ENCODE measurements at regions not wholly inside any gene's neighbourhood (a gene's known extent, or its start where the extent isn't known, plus 50 kb on each side); places are given as distances from the start of the nearest gene placed in this dataset.

DNA sequence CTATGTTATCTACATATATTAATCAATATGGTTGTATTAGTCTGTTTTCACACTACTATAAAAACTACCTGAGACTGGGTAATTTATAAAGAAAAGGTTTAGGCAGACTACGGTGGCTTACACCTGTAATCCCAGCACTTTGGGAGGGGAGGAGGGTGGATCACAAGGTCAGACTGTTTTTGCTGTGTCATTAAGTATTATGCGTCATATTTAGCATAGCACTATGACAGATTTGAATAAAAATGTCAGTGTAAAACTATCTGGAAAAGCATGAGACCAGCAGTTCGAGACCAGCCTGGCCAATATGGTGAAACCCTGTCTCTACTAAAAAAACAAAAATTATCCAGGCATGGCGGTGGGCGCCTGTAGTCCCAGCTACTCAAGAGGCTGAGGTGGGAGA, 209.7 kb upstream of the ARHGAP24 start:
- DNase-seq (ENCODE audit: low spot score), result no peak

DNA sequence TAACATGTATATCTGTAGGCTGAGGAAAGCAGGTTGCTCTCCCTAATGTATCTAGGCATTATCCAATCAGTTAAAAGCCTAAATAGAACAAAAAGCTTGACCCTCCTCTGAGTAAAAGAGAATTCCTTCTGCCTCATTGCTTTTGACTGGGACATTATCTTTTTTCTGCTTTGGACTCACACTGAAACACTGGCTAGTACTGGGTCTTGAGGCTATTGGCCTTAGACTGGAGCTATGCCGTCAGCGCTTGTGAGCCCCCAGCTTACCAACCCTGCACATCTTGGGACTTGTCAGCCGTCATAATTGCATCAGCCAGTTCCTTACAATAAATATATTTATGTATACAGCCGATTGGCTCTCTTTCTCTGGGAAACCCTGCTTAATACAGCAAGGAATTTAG, 206.8 kb upstream of the ARHGAP24 start:
- no peak for DNase-seq (ENCODE audit: low spot score)

DNA sequence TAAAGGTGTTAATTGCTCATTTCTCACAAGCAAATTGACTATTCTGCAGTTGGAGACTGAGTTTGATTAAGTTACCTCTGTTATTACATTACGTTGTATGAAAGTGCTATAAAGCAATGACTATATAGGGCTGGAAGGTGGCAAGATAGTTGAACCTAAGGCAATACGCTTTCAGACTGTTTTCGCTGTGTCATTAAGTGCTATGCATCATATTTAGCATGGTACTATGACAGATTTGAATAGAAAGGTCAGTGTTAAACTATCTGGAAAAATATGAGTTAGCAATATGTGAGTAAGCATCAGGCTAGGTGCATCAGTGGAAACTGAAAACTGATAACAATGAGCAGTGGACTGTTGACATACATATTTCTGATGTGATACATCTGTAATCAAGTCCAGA, 206.0 kb upstream of the ARHGAP24 start:
- no peak for DNase-seq (ENCODE audit: low spot score)

DNA sequence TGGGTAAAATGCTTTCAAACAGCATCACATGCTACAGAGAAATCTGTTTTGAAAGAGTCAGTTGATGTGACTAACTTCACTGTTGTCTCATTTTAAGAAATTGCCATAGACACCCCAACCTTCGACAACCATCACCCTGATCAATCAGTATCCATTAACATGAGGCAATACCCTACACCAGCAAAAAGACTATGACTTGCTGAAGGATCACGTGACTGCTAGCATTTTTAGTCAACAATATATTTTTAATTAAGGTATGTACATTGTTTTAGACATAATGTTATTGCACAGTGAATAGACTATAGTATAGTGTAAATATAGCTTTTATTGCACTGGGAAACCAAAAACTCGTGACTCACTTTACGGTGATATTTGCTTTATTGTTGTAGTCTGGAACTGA, 200.0 kb upstream of the ARHGAP24 start:
- no peak for DNase-seq (ENCODE audit: low spot score)

DNA sequence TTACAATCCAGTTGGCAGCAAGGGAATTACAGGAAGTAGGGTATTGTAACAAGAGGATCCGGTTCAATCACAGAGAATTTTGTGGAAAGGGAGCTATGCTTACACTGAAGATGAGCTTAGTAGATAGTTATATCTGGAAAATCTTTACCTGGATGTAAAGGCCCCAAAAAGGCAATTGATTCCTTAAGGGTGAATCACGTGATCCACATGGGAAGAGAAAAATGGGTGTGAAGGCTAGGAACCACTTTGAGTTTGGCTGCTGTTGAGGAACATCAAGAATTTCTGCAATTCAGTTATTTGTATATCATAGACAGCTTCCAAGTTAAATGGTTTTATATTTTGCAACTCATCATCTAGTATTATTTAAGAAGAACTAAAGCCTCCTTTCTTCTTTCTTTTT, 194.0 kb upstream of the ARHGAP24 start:
- no peak for DNase-seq (ENCODE audit: low spot score)

DNA sequence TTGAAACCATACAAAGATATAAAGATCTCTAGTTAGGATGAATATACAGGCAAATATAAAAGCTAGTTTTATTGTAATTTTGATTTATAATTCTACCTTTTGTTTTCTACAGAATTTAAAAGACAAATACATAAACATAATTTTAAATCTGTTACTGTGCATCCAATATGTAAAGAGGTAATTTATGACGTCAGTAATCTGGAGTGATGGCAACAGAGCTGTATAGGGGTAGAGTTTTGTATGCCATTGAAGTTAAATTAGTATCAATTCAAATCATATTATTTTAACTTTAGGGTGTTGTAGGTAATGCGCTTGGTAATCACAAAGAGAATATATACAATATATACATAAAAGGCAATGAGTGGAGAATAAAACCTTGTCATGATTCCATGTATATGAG, 183.7 kb upstream of the ARHGAP24 start:
- no peak for DNase-seq (ENCODE audit: low spot score)

DNA sequence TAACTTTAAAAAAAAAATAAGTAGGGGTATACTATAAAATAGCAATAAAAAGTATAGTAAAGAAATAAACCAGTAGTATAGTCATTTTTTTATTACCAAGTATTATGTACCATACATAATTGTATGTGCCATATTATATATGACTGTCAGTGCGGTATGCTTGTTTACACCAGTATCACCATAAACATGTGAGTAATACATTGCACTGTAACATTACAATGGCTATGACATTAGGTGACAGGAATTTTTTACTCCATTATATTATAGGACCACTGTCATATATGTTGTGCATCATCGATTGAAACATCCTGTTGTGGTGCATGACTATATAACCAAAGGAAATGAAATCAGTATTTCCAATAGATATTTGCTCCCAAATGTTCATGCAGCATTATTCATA, 176.9 kb upstream of the ARHGAP24 start:
- DNase-seq (ENCODE audit: low spot score), result no peak

DNA sequence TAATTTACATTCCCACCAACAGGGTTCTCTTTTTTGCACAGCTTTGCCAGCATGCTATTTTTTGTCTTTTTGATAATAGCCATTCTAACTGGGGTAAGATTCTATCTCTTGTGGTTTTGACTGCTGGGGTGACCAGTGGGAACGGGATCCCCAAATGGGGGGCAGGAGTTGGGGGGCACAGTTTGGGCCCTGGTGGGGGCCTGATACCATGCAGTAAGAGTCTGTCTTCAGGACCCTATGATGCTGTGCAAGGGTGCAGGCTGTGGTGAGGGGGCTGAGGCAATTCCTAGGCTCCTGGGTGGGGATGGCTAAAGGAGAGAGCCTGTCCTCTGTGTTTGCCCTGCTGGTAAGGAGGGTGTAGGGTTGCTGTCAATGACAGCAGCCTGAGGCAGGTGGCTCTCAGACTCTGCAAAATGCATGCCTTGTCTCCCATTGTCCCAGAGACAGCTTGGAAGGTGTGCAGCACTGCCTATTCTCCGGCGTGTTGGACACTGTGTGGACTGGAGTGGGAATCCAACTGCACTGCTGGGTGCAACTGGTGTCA, 172.7 kb upstream of the ARHGAP24 start:
- no peak for DNase-seq (ENCODE audit: low spot score)

DNA sequence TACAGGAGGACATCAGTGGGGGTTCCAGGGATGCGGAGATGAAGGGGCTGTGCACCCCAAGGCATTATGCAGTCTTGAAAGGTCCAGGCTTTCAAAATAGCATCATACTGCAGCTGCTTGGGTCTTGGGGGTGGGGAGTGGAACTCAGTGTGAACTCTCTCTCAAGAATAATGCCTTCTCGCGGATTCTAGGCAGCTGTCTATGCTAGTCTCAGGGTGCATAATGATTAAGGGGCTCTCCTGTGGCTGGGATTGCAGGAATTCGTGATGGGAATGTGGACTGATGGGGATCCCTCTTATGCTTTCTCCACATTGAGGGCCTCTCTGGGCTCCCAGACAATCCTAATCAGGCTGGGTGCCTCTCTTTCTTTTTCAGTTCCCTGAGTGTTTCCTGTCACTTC, 172.2 kb upstream of the ARHGAP24 start:
- no peak for DNase-seq (ENCODE audit: low spot score)

DNA sequence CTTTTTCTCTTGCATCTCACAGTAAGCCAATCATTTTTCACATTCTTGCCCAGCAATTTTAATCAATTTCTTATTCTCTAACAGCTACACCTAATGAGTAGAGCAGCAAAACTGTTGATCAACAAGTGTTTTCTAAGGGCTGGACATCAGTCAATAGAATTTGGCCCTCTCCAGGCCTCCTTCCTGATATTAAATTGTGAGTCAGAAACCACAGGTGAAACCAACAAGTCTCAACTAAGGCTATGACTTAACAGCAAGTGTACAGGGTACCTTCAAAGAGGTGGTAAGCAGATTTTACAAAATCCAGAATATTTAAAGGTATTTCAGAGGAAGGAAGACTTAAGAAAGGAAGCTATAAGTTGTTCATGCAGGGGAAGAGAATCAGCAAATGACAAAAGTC, 156.5 kb upstream of the ARHGAP24 start:
- DNase-seq (ENCODE audit: low spot score), result no peak

DNA sequence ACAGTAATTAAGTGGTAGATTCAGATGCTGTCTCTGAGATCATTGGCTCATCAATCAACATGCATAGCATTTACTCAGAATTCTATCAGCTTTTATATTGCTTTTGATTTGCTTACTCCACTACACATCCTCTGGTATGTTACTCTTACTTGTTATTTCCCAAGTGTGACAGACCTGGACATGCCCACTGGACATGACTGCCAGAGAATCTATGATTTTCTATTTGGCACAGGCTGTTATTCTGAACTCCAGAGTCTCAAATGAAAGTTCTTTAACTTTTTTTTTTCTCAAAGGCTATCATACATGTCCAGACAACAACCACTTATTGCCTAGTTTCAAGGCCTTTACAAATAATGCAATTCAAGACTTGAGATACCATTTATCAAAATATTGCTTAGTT, 116.1 kb upstream of the ARHGAP24 start:
- no peak for DNase-seq (ENCODE audit: low spot score)

DNA sequence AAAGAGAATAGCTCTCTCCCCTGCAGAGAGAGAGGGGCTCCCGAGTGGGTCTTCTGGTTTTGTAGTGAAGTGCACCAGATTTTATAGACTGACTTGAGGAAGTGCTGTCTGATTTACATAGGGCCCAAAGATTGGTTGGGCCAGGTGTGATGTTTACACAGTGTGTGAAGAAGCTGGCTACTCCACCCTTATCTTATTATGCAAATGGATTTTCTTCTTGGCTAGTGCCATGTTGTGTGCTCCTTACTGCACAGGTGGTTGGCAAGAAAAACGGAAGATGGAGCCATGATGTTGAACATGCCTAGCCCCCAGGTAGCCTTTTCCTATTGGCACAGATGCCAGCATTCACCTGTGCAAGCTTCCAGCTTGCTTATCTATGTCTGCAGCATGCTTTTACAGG, 112.4 kb upstream of the ARHGAP24 start:
- no peak for DNase-seq (ENCODE audit: low spot score)

DNA sequence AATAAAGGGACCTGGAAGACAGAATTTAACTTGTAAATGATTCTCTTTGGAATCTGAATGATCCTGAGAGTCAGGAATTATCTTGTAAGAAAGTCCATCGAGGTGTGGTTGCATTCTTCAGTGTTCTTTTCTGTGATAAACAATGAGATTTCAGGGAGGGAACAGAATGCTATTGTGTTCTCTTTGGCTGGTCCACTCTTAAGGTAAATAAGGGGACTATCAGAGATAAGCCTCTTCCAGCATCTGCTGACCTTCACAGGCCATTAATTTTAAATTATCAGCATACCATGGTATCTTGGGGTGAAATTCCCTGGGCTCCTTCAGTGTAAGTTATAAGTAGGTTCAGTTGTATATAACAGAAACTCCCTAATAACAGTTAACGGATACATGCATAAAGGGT, 107.1 kb upstream of the ARHGAP24 start:
- DNase-seq (ENCODE audit: low spot score), result no peak

DNA sequence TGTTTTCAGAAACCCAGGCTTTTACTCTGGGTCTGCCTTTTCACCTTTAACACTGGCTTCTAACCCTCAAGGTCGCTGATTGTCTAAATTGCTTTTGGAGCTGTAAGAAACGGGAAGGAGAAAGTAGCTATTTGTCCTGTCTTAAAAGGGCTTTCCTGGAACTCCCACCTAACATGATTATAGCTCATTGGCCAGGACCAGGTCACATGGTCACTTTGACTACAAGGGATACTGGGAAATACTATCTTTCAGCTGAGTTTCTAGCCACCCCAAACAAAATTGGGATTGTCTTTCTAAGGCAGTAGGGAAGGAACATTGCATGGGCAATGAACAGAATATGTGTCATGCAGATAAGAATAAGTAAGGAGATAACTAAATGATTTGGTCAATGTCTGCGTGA, 106.7 kb upstream of the ARHGAP24 start:
- DNase-seq (ENCODE audit: low spot score), result peak; percentile 12

DNA sequence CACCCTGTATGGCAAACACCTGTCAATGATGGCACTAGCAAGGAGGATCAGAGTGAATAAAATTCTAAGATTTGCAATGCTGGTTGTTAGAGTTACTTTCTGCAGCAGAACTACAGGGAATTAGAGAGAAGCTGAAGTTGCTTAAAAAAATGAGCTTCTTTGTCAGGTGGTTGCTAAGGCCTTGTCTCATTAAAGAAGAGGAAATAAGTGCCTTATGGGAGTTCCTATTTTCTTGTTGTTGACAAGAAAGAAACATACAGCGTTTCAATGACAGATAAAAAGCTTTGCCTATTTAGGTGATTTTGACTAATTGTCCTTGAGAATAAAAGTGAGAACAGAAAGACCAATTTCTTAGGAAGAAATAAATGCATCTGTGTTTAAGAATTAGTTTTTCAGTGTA, 106.0 kb upstream of the ARHGAP24 start:
- DNase-seq (ENCODE audit: low spot score), result no peak

DNA sequence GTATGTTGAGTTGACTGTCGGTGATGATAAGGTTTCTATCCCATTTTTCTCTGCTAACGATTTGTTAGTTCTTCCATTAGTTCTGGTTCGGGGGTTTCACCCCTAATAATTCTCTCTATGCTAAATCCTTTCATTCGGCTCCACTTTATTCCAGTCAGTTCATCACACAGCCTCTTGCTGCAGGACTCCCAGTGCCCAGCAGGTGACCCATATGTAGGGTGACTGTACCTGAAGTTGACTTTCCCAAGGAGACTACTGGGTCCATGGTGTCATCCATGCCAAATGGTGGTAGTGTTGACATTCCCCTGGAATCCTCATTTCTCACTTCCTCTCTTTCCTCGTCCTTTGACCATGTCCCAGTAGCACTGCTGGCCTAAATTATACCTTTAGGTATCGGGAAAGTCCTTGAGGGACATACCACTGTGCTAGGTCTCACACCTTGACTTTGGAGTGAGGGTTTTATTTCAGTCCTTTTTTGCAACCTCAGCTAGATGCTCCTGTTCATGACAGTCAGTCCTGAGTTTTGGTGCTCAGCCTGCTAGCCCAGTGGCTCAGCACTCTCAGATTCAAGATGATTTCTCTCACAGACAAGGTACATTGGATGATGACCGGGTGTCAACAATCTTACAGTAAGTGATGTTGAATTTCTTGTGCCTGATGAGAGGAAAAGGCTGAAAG, 105.1 kb upstream of the ARHGAP24 start:
- no peak for DNase-seq (ENCODE audit: low spot score)

DNA sequence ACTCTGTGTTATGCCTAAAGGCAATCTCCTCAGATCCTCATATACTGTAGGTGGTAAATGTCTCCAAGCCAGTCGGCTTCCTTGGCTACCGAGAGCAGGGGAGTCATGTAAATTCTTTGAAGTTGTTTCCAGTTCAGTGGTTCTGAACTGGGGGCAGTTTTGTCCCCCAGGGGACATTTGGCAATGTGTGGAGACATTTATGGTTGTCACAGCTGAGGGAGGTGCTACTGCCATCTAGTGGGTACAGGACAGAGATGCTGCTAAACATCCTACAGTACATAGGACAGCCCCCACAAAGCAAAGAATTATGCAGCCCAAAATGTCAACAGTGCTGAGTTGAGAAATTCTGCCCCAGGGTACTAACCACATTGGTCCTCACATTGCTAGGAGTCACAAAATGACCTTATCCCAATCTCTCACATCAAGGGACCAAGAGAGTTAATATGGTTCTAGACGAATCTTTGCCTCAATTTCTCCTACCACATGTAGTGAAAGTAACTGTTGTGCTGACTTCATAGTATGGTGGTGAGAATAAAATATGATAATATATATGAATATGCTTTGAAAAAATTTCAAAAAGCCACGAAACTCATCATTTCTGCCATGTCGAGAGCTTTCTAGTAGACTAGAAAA, 104.4 kb upstream of the ARHGAP24 start:
- DNase-seq (ENCODE audit: low spot score), result peak; percentile 23

DNA sequence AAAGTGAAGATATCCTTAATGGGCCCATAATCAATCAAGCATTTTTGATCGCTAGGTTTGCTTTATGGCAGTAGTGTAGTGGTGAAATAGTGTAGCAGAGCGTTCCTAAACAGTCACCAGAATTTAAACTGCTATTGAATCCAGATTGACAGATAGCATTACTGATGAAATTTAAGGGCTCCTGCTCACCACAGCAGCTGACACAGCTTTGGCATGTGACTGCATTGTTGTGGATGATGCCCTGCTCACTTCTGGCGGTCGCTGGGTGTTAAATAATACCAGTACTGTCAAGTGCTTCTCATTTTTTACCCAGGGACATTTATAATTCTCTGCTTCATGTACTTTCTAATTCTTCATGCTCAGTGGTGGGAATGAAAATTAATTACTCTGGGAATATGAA, 102.0 kb upstream of the ARHGAP24 start:
- no peak for DNase-seq (ENCODE audit: low spot score)

DNA sequence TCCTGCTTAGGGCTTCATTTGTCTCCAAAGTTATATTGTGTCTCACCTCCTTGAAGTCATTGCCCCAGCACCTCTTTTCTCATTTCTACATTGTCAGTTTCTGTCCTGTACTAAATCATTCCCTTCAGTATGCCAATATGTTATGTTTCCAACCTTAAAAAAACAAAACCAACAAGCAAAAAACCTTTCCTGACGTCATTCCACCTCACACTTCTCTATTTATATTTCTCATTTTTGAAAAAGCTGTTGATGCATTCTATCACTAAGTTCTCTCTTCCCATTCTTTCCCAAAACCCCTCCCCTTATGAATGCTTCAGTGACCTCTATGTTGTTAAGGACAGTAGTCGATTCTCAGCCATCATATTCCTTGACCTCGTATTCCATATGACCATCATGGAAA, 98.7 kb upstream of the ARHGAP24 start:
- no peak for DNase-seq (ENCODE audit: low spot score)

DNA sequence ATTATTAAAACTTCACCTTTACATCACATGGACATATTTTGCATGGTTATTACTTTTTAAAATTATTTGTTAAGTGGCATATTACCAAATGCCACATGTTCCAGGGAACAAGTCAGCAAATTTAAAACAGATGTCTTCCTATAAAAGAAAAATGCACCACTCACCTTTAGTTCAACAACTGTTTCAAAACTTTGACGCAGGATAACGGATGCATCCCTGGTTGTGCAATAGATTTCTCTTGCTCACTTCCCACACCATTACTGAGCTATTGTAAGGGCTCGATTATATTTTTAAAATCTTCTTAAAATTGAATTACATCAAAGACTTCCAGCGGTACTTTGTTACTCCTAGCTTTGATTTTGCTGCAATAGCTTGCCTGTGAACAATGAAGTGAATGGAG, 93.0 kb upstream of the ARHGAP24 start:
- DNase-seq (ENCODE audit: low spot score), result no peak

DNA sequence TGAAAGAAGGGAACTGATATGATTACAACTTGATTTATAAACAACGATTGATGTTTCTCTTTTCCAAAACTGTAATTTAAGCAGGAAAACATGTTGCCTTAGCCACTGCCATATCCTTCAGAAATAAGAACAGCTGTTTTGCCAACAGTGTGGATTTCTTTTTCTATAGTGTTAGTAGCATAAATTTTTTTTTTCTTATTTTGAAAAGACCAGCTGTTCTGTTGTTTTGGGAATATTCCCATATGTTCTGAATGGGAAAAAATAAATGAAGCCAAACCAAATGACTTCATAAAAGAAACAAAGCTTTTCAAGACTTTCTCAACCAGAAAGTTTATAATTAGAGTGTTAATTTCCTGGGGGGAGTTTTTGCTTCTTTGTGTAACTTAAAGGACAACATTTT, 83.9 kb upstream of the ARHGAP24 start:
- no peak for DNase-seq (ENCODE audit: low spot score)

DNA sequence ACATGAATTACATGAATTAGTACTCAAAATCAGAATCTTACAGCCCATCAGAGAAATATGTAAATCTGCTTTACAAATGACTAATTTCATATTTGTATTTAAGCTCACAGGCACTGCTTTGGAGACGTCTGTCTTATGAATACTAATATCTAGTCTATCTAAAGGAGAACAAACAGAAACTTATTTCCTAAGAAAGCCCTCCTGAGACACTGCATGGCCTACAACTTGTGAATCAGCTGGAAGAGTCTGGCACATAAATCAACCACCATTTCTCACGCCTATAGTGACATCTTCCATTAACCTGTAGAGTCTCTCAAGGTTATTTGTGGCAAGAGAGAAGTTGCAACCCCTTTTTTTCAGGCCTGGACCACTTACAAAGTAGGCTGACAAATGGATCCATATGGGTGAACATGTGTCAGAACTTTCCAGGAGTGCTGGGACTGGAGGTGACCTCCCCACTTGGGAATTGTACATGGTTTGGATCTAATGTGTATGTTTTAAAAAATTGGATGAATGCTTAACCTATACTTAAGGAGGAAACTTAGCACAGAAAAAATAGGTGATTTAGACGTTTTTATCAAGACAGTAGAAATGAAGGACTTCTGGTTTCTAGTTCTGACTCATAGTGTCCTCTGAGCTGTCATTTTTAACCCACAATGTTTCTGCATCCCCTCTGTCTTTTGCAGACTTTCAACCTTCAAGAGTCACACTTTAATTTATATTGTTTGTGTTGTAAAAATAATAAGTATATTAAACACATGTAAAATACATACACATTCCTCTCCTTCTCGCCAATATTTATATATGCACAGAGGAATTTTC, 83.2 kb upstream of the ARHGAP24 start:
- DNase-seq (ENCODE audit: low spot score), result no peak

DNA sequence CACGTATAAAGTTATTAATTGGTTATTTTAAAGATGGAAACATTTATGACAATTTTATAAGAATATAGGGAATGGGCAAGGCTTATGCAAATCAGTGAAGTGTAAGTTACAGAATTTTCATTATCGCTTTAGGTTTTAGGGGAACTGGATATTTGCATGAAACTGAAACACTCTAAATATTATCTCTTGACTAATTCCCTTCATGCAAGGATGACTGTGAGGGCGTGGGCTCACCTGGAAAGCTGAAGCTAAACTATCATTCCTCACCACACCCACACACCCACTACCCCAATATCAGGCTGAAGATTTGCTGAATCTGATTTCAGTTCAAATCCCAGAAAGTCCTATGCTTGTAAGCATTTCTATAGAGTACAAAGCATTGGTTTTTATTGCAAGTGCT, 81.7 kb upstream of the ARHGAP24 start:
- no peak for DNase-seq (ENCODE audit: low spot score)
